Esophagus squamous epithelium (tissue), 5 donors: ENCODE measurements at regions not wholly inside any gene's neighbourhood (a gene's known extent, or its start where the extent isn't known, plus 50 kb on each side); places are given as distances from the start of the nearest gene placed in this dataset.
A peak's percentile ranks its signal among the peaks of the same experiment; 100 is the strongest.
"Not testable (repeated sequence)": the region's sequence is repeated elsewhere in the genome, so short reads cannot be mapped to it uniquely, and the experiment has no call there.

ENCODE experiments used
- DNase-seq: peaks from one replicate; lab custom pipeline; 2025; lab: John Stamatoyannopoulos, UW
- H3K27ac ChIP-seq, 4 donors: fragments of 200-600 bp; sonication (generic); one replicate each; pipeline ENCODE4 v1.5.1; 2016 to 2019; ENCODE audit warnings: mild to moderate bottlenecking in 1 of 4
- H3K27me3 ChIP-seq, 4 donors: fragments of 200-600 bp; sonication (generic); 1 replicate in 3 of 4; 2 replicates in 1 of 4; pipeline versions ENCODE4 v1.5.1 to v1.6.0; 2017 to 2021; ENCODE audit warnings: antibody characterized with exemption in 1 of 4
- H3K36me3 ChIP-seq, 3 donors: fragments of 200-600 bp; sonication (generic); one replicate each; pipeline ENCODE4 v1.5.1; 2016 to 2019
- H3K4me1 ChIP-seq, 3 donors: fragments of 200-600 bp; sonication (generic); one replicate each; pipeline ENCODE4 v1.5.1; 2017 to 2019
- H3K4me3 ChIP-seq, 4 donors: fragments of 200-600 bp; sonication (generic); 1 replicate in 3 of 4; 2 replicates in 1 of 4; pipeline ENCODE4 v1.5.1; 2016 to 2019; ENCODE audit warnings: mild to moderate bottlenecking in 2 of 4, moderate library complexity in 1 of 4
- H3K9me3 ChIP-seq, 3 donors: fragments of 200-600 bp; sonication (generic); one replicate each; pipeline ENCODE4 v1.5.1; 2016 to 2019
- POLR2A ChIP-seq, 4 donors: fragments of 450-650 bp; IDR thresholded peaks; one replicate each; pipeline ENCODE4 v1.6.1; 2017; ENCODE audit warnings: antibody characterized with exemption in 4 of 4, mild to moderate bottlenecking in 4 of 4, moderate library complexity in 3 of 4
- WGBS, 2 donors: methylation state at CpG; one replicate each; pipeline ENCODE4 v1.1.5; 2018; 5-methylcytosine and 5-hydroxymethylcytosine counted together
- intact Hi-C: fragments of 100-400 bp; cut with DNase I; formaldehyde crosslinking; loops from one replicate; pipeline ENCODE4 v1.15.0; 2022
- TF ChIP-seq, protein P1 (sequence below), 6 experiments: fragments of 450-650 bp in 4 of 6; fragments of 200-600 bp in 2 of 6; sonication (generic) in 2 of 6; IDR thresholded peaks; one replicate each; pipeline ENCODE4 v1.5.1; 2016 to 2019; ENCODE audit warnings: antibody characterized with exemption in 6 of 6, mild to moderate bottlenecking in 4 of 6, moderate library complexity in 4 of 6
- donor health status: DM: yes; HTN: yes; CAD: no.

DNA sequence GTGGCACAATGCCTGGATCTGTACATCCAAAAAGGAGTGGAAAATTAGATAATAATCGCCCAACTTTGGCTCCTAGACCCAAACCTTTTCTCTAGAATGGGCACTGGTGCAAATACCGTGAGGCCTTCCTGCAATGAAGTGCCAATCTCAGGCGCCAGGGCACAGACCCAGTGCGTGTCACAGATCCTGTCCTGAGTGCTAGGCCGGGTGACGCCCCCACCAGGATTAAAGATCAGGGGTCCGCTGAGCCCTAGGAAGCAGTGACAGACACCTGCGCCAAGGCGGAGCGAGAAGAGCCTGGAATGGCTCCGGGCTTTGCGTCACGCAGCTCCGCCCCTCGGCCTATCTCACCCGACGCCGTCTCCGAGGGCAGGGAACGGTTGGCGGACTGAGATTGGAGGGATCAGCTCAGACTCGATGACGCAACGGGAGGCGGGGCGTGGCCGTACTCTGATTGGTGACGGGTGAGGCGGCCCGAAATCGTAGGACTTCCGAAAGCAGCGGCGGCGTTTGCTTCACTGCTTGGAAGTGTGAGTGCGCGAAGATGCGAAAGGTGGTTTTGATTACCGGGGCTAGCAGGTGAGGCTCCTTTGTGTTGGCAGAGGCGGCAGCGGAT lies 261.9 kb downstream of the ZNF37A start:
- WGBS, 2 donors, result 3 to 45% methylated on average over 3 to 4 of the region's 41 CpGs

DNA sequence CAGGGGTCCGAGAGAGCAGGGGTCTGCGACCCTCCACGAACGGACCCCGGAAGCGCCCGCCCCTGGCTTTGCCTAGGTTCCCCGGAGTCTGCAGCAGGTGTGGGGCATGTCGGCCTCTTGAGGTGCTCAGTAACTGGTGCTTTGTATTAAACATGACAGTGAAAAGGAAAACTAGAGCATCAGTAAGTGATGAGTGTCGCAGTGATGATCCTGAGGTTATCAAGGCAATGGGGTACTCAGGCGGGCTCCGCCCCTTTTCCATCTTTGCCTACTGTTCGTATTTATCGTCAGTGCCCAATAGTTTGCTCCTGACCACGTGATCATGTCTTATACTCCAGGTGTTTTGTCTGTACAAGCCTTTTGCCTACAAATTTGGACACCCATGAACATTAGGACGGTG lies 262.4 kb downstream of the ZNF37A start:
- Histone ChIP-seq H3K27ac (peak overlapping the region in 3 of 4 donors; percentile 46 to 88 (median 88)), H3K4me1 (peaks cover 0 to 13% (median 0%) of the 10 kb centered on the region in 3 donors), H3K36me3 (peaks cover 0 to 22% (median 0%) of the 10 kb centered on the region in 3 donors), H3K4me3 (peak overlapping the region; percentile 22 to 57 (median 52))
- H3K9me3 ChIP-seq, intact Hi-C loops, H3K27me3 ChIP-seq, DNase-seq: not testable (repeated sequence)
- WGBS, 2 donors, result 65% methylated on average over 4 of the region's 16 CpGs; no CpG with 5 or more reads in 1 of the 2 donors

More for the DNA sequence above, 261.9 kb downstream of the ZNF37A start:
- H3K27me3 ChIP-seq, H3K9me3 ChIP-seq, intact Hi-C loops: not testable (repeated sequence)
- peak; percentile 28 for DNase-seq
- Histone ChIP-seq H3K27ac (peak overlapping the region; percentile 72 to 93 (median 80)), H3K4me3 (peak overlapping the region; percentile 22 to 57 (median 52)), H3K4me1 (peaks cover 0 to 13% (median 0%) of the 10 kb centered on the region in 3 donors), H3K36me3 (peaks cover 0 to 22% (median 0%) of the 10 kb centered on the region in 3 donors)
- TF ChIP-seq POLR2A (IDR thresholded peaks at IDR 0.05), result peak in 1 of 4 donors; percentile 57

DNA sequence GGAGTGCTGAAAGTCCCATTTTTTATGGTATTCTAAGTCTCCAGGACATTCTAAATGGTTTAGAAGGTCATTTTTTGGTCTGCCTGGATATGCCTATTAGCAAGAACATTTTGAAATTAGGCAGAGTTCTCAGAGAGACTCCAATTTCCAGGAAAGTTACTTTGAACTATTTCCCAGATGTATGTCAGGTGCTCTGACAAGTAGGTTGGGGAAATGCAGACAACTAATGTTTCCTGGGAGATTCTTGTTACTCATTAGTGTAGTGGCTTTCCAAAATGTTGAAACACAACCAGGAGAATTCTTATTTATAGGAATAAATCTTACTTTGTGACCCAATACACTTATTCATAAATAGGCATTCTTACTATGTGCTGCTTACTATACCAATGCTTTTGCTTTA lies 268.4 kb downstream of the ZNF37A start:
- H3K4me3 ChIP-seq, H3K4me1 ChIP-seq, DNase-seq, H3K27me3 ChIP-seq, H3K9me3 ChIP-seq, H3K27ac ChIP-seq, intact Hi-C loops: not testable (repeated sequence)
- peaks cover 0 to 68% (median 0%) of the 10 kb centered on the region in 3 donors for H3K36me3 ChIP-seq

DNA sequence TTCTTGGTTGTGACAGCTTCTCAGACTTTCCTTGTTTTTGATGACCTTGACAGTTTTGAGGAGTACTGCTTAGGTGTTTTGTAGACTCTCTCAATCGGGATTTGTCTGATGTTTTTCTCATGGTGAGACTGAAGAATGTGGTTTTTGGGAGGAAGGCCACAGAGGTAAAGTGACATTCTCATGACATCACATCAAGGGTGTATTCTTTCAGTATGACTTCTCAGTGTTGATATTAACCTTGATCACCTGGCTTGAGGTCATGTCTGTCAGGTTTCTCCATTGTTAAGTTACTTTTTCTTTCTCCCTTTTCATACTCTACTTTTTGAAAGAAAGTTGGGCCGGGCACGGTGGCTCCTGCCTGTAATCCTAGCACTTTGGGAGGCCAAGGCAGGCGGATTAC lies 269.9 kb downstream of the ZNF37A start:
- DNase-seq, H3K27ac ChIP-seq, H3K9me3 ChIP-seq, H3K4me3 ChIP-seq, intact Hi-C loops, H3K27me3 ChIP-seq, H3K4me1 ChIP-seq: not testable (repeated sequence)
- H3K36me3 ChIP-seq, result peaks cover 0 to 67% (median 0%) of the 10 kb centered on the region in 3 donors
- WGBS, 2 donors, result 93% methylated on average over 4 of the region's 4 CpGs; no CpG with 5 or more reads in 1 of the 2 donors

DNA sequence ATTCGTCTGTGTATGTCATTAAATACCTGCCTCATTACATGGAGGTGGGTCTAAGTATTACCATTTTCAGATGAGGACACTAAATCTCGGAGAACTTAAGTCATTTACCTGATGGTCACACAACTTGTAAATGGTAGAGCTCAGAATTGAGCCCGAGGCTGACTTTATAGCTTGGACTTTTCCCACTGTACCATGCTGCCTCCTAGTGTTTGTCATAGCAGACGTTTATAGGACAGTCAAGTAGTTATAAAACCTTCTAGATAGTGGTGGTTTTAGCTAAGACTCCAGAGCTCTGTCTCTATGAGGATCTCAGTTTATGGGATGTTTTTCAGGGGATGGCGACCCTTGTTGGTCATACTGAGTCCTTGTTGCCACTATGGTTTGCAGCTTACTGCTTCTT lies 271.8 kb downstream of the ZNF37A start:
- WGBS, 2 donors, result 28 to 32% methylated on average over 4 to 5 of the region's 5 CpGs
- H3K4me3 ChIP-seq, H3K27ac ChIP-seq, H3K27me3 ChIP-seq, DNase-seq, H3K9me3 ChIP-seq, intact Hi-C loops, H3K4me1 ChIP-seq: not testable (repeated sequence)
- H3K36me3 ChIP-seq, result peaks cover 0 to 73% (median 0%) of the 10 kb centered on the region in 3 donors
- TF ChIP-seq, protein P1, sequence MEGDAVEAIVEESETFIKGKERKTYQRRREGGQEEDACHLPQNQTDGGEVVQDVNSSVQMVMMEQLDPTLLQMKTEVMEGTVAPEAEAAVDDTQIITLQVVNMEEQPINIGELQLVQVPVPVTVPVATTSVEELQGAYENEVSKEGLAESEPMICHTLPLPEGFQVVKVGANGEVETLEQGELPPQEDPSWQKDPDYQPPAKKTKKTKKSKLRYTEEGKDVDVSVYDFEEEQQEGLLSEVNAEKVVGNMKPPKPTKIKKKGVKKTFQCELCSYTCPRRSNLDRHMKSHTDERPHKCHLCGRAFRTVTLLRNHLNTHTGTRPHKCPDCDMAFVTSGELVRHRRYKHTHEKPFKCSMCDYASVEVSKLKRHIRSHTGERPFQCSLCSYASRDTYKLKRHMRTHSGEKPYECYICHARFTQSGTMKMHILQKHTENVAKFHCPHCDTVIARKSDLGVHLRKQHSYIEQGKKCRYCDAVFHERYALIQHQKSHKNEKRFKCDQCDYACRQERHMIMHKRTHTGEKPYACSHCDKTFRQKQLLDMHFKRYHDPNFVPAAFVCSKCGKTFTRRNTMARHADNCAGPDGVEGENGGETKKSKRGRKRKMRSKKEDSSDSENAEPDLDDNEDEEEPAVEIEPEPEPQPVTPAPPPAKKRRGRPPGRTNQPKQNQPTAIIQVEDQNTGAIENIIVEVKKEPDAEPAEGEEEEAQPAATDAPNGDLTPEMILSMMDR (IDR thresholded peaks at IDR 0.05), result peak in 4 of 6 experiments; percentile 20 to 39 (median 22)

DNA sequence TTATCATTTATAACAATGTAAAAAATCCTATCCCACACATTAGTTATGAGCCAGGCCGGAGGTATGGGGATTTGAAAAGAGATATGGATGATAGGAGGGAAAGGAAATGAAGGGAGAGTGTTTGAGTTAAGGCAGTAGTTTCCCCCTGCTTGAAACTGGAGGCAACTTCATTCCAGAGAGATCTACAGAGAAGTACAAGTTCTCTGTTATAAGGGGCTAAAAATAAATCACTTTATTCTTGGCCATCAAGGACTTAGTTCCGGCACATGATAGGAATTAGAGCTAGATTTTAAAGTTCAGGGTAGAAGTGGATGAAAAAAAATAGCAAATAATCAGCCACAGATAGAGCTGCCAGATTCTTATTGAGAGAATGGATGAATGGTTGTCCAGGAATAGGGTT lies 289.7 kb downstream of the ZNF37A start:
- H3K27ac ChIP-seq, H3K27me3 ChIP-seq, H3K36me3 ChIP-seq, DNase-seq, H3K4me1 ChIP-seq, intact Hi-C loops, H3K9me3 ChIP-seq, H3K4me3 ChIP-seq: not testable (repeated sequence)
- WGBS, 2 donors, result 56 to 75% methylated on average over 2 of the region's 2 CpGs

DNA sequence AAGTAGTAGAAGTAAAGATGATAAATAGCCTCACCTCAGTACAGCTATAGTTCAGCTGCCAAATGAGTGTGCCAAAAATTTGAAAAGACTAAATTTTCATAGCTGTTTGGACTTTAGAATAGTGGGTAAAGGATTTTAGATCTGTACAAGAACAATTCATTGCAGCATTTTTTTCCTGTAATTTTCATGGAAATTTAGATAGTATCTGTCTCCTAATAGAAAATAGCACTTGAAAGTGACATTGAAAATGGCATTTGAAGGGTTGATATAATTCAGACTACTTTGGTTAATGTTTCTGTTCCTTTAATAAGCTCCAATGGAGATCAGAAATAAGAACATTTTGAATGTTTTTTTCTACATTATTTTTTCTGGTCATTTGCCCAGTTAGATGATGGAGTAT lies 292.7 kb downstream of the ZNF37A start:
- H3K4me1 ChIP-seq, H3K9me3 ChIP-seq, DNase-seq, H3K4me3 ChIP-seq, intact Hi-C loops, H3K36me3 ChIP-seq, H3K27me3 ChIP-seq, H3K27ac ChIP-seq: not testable (repeated sequence)

DNA sequence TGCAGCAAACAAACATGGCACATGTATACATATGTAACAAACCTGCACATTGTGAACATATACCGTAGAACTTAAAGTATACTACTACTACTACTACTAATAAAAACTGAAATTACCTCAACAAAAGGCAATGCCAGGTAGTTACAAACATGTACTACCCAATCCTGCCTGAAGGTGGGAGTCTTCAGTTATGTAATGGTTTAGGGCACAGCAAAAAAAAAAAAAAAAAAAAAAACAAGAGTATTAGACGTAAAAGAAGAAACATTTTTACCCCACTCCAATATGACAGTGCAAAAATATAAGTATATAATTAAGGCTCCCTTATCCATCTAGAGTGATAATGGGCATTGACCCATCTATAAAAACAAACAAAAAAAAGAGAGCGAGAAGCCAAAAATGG lies 296.6 kb downstream of the ZNF37A start:
- H3K36me3 ChIP-seq, H3K4me3 ChIP-seq, H3K27ac ChIP-seq, H3K4me1 ChIP-seq, H3K27me3 ChIP-seq, DNase-seq, H3K9me3 ChIP-seq, intact Hi-C loops: not testable (repeated sequence)
- 71 to 82% methylated on average over 3 of the region's 3 CpGs for WGBS, 2 donors

DNA sequence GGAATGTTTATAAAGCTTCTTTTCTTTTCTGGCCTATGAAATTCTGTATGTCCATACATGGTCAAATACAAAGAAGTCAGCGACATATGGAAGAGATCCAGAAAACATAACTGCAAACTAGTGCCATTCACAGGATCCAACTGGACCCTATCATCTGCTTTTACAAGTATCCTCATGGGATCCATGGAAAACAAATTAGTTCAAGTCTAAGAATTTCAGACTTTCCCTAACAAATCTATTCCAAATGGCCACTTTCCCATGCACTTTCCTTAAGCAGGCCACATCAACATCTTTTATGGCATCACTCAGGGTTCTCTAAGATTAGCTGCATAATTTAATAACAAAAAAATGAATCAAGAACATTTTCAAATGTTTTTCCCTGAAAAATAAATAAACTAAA lies 301.3 kb downstream of the ZNF37A start:
- intact Hi-C loops, result not testable (repeated sequence)

DNA sequence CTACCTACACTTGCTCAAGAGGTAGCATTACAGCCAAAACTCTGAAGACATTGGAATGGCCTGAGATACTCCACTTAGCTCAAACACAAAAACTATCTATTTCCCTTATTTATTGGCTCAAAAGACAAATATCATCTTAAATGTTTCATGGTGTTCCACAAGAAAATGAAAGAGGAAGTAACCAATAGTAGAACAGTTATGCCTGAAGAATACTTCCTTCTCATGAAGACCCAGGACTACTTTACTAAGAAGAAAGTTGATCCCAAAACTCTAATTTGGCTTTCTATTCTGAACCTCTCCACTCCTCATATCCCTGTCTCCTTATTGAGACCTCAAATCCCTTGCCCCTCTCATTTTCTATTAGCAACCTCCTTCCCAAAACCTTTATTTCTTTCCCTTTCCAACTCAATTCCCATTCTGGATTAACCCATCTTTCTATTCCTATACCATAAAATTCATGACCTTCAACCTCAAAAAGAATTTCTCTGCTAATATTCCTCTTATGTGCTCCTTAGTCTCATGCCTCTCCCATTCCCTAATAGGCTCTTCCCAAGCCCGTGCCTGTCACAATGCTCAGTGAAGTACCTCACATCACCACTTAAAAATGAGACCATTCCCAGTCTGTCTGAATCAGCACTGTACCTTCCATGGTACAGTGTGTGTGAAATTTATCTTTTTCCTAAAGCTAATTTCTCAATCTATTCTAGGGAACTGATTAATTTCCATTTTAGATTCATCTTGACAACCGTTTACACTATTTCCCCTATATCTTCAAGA lies 302.2 kb downstream of the ZNF37A start:
- H3K27me3 ChIP-seq, H3K9me3 ChIP-seq, intact Hi-C loops, H3K27ac ChIP-seq, DNase-seq, H3K4me1 ChIP-seq, H3K36me3 ChIP-seq, H3K4me3 ChIP-seq: not testable (repeated sequence)
- 68 to 91% methylated on average over 1 of the region's 2 CpGs for WGBS, 2 donors

More for the DNA sequence above, 301.3 kb downstream of the ZNF37A start:
- WGBS, 2 donors, result 60 to 63% methylated on average over 1 of the region's 1 CpG
- H3K4me3 ChIP-seq, H3K36me3 ChIP-seq, H3K4me1 ChIP-seq, DNase-seq, H3K27ac ChIP-seq, H3K27me3 ChIP-seq, H3K9me3 ChIP-seq: not testable (repeated sequence)

DNA sequence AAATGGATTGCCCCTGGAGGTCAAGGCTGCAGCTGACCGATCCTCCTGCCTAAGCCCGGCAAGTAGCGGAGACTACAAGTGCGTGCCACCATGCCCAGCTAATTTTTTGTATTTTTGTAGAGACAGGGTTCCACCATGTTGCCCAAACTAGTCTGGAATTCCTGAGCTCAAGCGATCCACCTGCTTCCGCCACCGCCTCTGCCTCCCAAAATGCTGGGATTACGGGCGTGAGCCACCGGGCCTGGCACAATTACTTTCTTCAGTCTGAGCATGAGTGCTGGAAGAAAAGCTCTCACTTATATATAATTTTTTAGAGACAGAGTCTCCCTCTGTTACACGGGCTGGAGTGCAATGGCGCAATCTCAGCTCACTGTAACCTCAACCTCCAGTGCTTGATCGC lies 307.4 kb downstream of the ZNF37A start:
- 85 to 90% methylated on average over 9 to 13 of the region's 13 CpGs for WGBS, 2 donors
- Histone ChIP-seq H3K27ac (peak overlapping the region in 1 of 4 donors; percentile 96), H3K4me1 (peaks cover 0 to 17% (median 0%) of the 10 kb centered on the region in 3 donors), H3K4me3 (peak overlapping the region in 3 of 4 donors; percentile 68 to 81 (median 76))
- H3K27me3 ChIP-seq, DNase-seq, H3K36me3 ChIP-seq, intact Hi-C loops, H3K9me3 ChIP-seq: not testable (repeated sequence)
